HG02623 (cell line): ENCODE measurements at regions not wholly inside any gene's neighbourhood (a gene's known extent, or its start where the extent isn't known, plus 50 kb on each side); places are given as distances from the start of the nearest gene placed in this dataset.

Source experiments
- ATAC-seq: cut with Tn5 transposase; IDR thresholded peaks from one replicate; pipeline ENCODE4 v1.9.1; 2021; ENCODE audit warnings: moderate library complexity; ENCODE audit not compliant: unreplicated experiment

GRCh38 chr6:12577124-12577850, 139.3 kb upstream of the PHACTR1 start:
- no peak for ATAC-seq

GRCh38 chr6:12578097-12578496, 138.5 kb upstream of the PHACTR1 start:
- ATAC-seq = no peak

GRCh38 chr6:12578751-12579150, 137.8 kb upstream of the PHACTR1 start:
- ATAC-seq = no peak

- no peak for ATAC-seq
Observed at GRCh38 chr6:12580290-12580689, 136.3 kb upstream of the PHACTR1 start.

- ATAC-seq = no peak
Observed at GRCh38 chr6:12582421-12583110, 134.0 kb upstream of the PHACTR1 start.

- no peak for ATAC-seq
Observed at GRCh38 chr6:12584631-12585405, 131.7 kb upstream of the PHACTR1 start.

GRCh38 chr6:12585497-12585958, 131.0 kb upstream of the PHACTR1 start:
- no peak for ATAC-seq

GRCh38 chr6:12586721-12587480, 129.7 kb upstream of the PHACTR1 start:
- ATAC-seq = no peak

- no peak for ATAC-seq
Observed at GRCh38 chr6:12590901-12591300, 125.7 kb upstream of the PHACTR1 start.

GRCh38 chr6:12592634-12593033, 123.9 kb upstream of the PHACTR1 start:
- ATAC-seq = no peak

GRCh38 chr6:12593771-12594529, 122.6 kb upstream of the PHACTR1 start:
- no peak for ATAC-seq

GRCh38 chr6:12594530-12594893, 122.1 kb upstream of the PHACTR1 start:
- no peak for ATAC-seq

- peak; percentile 61 for ATAC-seq
Observed at GRCh38 chr6:12595161-12595811, 121.3 kb upstream of the PHACTR1 start.

GRCh38 chr6:12596731-12597130, 119.8 kb upstream of the PHACTR1 start:
- no peak for ATAC-seq

GRCh38 chr6:12598919-12599318, 117.6 kb upstream of the PHACTR1 start:
- no peak for ATAC-seq

GRCh38 chr6:12601881-12602280, 114.7 kb upstream of the PHACTR1 start:
- no peak for ATAC-seq

- ATAC-seq = no peak
Observed at GRCh38 chr6:12602342-12602741, 114.2 kb upstream of the PHACTR1 start.

GRCh38 chr6:12602951-12603672, 113.5 kb upstream of the PHACTR1 start:
- ATAC-seq = no peak

- ATAC-seq = no peak
Observed at GRCh38 chr6:12603673-12604049, 112.9 kb upstream of the PHACTR1 start.
